Testis (tissue), 2 donors: ENCODE measurements at regions not wholly inside any gene's neighbourhood (a gene's known extent, or its start where the extent isn't known, plus 50 kb on each side); places are given as distances from the start of the nearest gene placed in this dataset.

Experiments used
- DNase-seq: peaks from one replicate; pipeline ENCODE4 v3.0.0-alpha.2; 2019
- H3K27ac ChIP-seq, 2 donors: fragments of 200-600 bp; sonication (generic); one replicate each; pipeline ENCODE4 v1.5.1; 2019
- H3K27me3 ChIP-seq: fragments of 200-600 bp; sonication (generic); one replicate; pipeline ENCODE4 v1.5.1; 2019
- H3K36me3 ChIP-seq: fragments of 200-600 bp; sonication (generic); one replicate; pipeline ENCODE4 v1.5.1; 2017; ENCODE audit warnings: low read depth; ENCODE audit errors: missing control alignments
- H3K4me1 ChIP-seq: fragments of 200-600 bp; sonication (generic); one replicate; pipeline ENCODE4 v1.5.1; 2019
- H3K4me3 ChIP-seq, 2 donors: fragments of 200-600 bp; sonication (generic); one replicate each; pipeline ENCODE4 v1.5.1; 2017 to 2019
- H3K9me3 ChIP-seq: fragments of 200-600 bp; sonication (generic); one replicate; pipeline ENCODE4 v1.5.1; 2017
- CTCF ChIP-seq, 3 experiments: fragments of 450-650 bp in 2 of 3; fragments of 200-600 bp in 1 of 3; sonication (generic) in 1 of 3; IDR thresholded peaks; one replicate each; pipeline ENCODE4 v1.5.1; 2016 to 2019; ENCODE audit warnings: antibody characterized with exemption in 3 of 3, mild to moderate bottlenecking in 2 of 3, moderate library complexity in 1 of 3
- POLR2A ChIP-seq: fragments of 450-650 bp; IDR thresholded peaks from one replicate; pipeline ENCODE4 v1.6.1; 2017; ENCODE audit warnings: antibody characterized with exemption, mild to moderate bottlenecking, moderate library complexity
- WGBS, 2 donors: methylation state at CpG; one replicate each; pipeline ENCODE4 v1.1.5; 2018; 5-methylcytosine and 5-hydroxymethylcytosine counted together
- intact Hi-C: fragments of 100-400 bp; cut with DNase I; formaldehyde crosslinking; loops from one replicate; pipeline ENCODE4 v1.15.1; 2023; ENCODE audit warnings: low total_unique reads

- 62 to 73% methylated on average over 2 of the region's 2 CpGs for WGBS, 2 donors
- intact Hi-C loops = no loop called here
These were observed 136.8 kb upstream of the BTBD3 start for GRCh38 chr20:11780765-11781369.

GRCh38 chr20:11783102-11783850 lies 134.4 kb upstream of the BTBD3 start:
- 81 to 85% methylated on average over 6 of the region's 6 CpGs for WGBS, 2 donors

More at GRCh38 chr20:11780765-11781369, 136.8 kb upstream of the BTBD3 start:
- no peak for DNase-seq
- H3K27ac ChIP-seq = no peak overlapping the region
- H3K36me3 ChIP-seq = no peaks in the 10 kb centered on the region
- no peak for TF ChIP-seq CTCF (IDR thresholded peaks at IDR 0.05)
- no peaks in the 10 kb centered on the region for H3K27me3 ChIP-seq
- no peaks in the 10 kb centered on the region for H3K4me1 ChIP-seq
- H3K4me3 ChIP-seq = no peak overlapping the region
- H3K9me3 ChIP-seq = no peaks in the 10 kb centered on the region

GRCh38 chr20:11785885-11786507 lies 131.7 kb upstream of the BTBD3 start:
- no peak overlapping the region for H3K27ac ChIP-seq
- WGBS, 2 donors = 48 to 75% methylated on average over 4 of the region's 4 CpGs

More at GRCh38 chr20:11783102-11783850, 134.4 kb upstream of the BTBD3 start:
- H3K4me3 ChIP-seq = no peak overlapping the region
- no peaks in the 10 kb centered on the region for H3K4me1 ChIP-seq
- H3K27ac ChIP-seq = no peak overlapping the region
- intact Hi-C loops = no loop called here
- no peaks in the 10 kb centered on the region for H3K36me3 ChIP-seq
- no peak for TF ChIP-seq CTCF (IDR thresholded peaks at IDR 0.05)
- TF ChIP-seq POLR2A = no peak
- no peaks in the 10 kb centered on the region for H3K27me3 ChIP-seq
- H3K9me3 ChIP-seq = no peaks in the 10 kb centered on the region
- DNase-seq = no peak

GRCh38 chr20:11790046-11790445 lies 127.6 kb upstream of the BTBD3 start:
- Histone ChIP-seq H3K4me3 (no peak overlapping the region), H3K27me3 (no peaks in the 10 kb centered on the region), H3K27ac (no peak overlapping the region), H3K9me3 (no peaks in the 10 kb centered on the region), H3K36me3 (no peaks in the 10 kb centered on the region), H3K4me1 (no peaks in the 10 kb centered on the region)
- 84 to 92% methylated on average over 1 of the region's 1 CpG for WGBS, 2 donors
- no peak for DNase-seq
- intact Hi-C loops = no loop called here
- TF ChIP-seq CTCF (IDR thresholded peaks at IDR 0.05) = no peak
- no peak for TF ChIP-seq POLR2A

More at GRCh38 chr20:11785885-11786507, 131.7 kb upstream of the BTBD3 start:
- Histone ChIP-seq H3K9me3 (no peaks in the 10 kb centered on the region), H3K4me1 (no peaks in the 10 kb centered on the region), H3K4me3 (no peak overlapping the region), H3K36me3 (no peaks in the 10 kb centered on the region), H3K27me3 (no peaks in the 10 kb centered on the region)
- DNase-seq = no peak
- intact Hi-C loops = no loop called here
- TF ChIP-seq POLR2A = no peak
- TF ChIP-seq CTCF (IDR thresholded peaks at IDR 0.05) = no peak
